Activated CD8-positive, alpha-beta memory T cell treated with anti-CD3 and anti-CD28 coated beads, Interleukin-2, amount 50 U/mL, for 4 hours (primary cell): ENCODE measurements at regions not wholly inside any gene's neighbourhood (a gene's known extent, or its start where the extent isn't known, plus 50 kb on each side); places are given as distances from the start of the nearest gene placed in this dataset.

Experiments
- DNase-seq: peaks from one replicate; pipeline ENCODE4 v3.0.0-alpha.2; 2020

- DNase-seq: no peak
These were observed 95.0 kb downstream of the KLF6 start for GRCh38 chr10:3689871-3690510.

- DNase-seq: no peak
These were observed 97.4 kb downstream of the KLF6 start for GRCh38 chr10:3687510-3688081.

GRCh38 chr10:3685384-3685783 lies 99.6 kb downstream of the KLF6 start:
- DNase-seq: no peak

GRCh38 chr10:3684891-3685290 lies 100.1 kb downstream of the KLF6 start:
- no peak for DNase-seq

GRCh38 chr10:3683560-3683959 lies 101.4 kb downstream of the KLF6 start:
- DNase-seq: no peak

GRCh38 chr10:3682745-3683144 lies 102.3 kb downstream of the KLF6 start:
- DNase-seq: no peak

- DNase-seq: no peak
These were observed 103.1 kb downstream of the KLF6 start for GRCh38 chr10:3681642-3682554.

- no peak for DNase-seq
These were observed 104.9 kb downstream of the KLF6 start for GRCh38 chr10:3679950-3680629.

- no peak for DNase-seq
These were observed 106.3 kb downstream of the KLF6 start for GRCh38 chr10:3678629-3679227.

- no peak for DNase-seq
These were observed 108.4 kb downstream of the KLF6 start for GRCh38 chr10:3676564-3676963.

GRCh38 chr10:3672220-3672619 lies 112.8 kb downstream of the KLF6 start:
- DNase-seq: no peak

GRCh38 chr10:3671386-3671955 lies 113.5 kb downstream of the KLF6 start:
- DNase-seq: no peak

GRCh38 chr10:3668966-3669330 lies 116.1 kb downstream of the KLF6 start:
- no peak for DNase-seq

- DNase-seq: peak; percentile 66
These were observed 116.6 kb downstream of the KLF6 start for GRCh38 chr10:3668276-3668965.

GRCh38 chr10:3666525-3667302 lies 118.3 kb downstream of the KLF6 start:
- DNase-seq: peak; percentile 59

GRCh38 chr10:3665316-3665908 lies 119.6 kb downstream of the KLF6 start:
- DNase-seq: no peak

- DNase-seq: no peak
These were observed 122.2 kb downstream of the KLF6 start for GRCh38 chr10:3662775-3663174.

- no peak for DNase-seq
These were observed 123.7 kb downstream of the KLF6 start for GRCh38 chr10:3661271-3661670.

- DNase-seq: no peak
These were observed 124.3 kb downstream of the KLF6 start for GRCh38 chr10:3660753-3661152.

GRCh38 chr10:3659203-3659917 lies 125.6 kb downstream of the KLF6 start:
- no peak for DNase-seq
